ENCODE measurements at regions not wholly inside any gene's neighbourhood (a gene's known extent, or its start where the extent isn't known, plus 50 kb on each side); places are given as distances from the start of the nearest gene placed in this dataset.

GRCh38 chr6:121499666-121500065 lies 64.2 kb downstream of the GJA1 start:
- DNase-seq, result no peak

- DNase-seq, result no peak
Measured at GRCh38 chr6:121503589-121503991, 68.1 kb downstream of the GJA1 start.

DNA sequence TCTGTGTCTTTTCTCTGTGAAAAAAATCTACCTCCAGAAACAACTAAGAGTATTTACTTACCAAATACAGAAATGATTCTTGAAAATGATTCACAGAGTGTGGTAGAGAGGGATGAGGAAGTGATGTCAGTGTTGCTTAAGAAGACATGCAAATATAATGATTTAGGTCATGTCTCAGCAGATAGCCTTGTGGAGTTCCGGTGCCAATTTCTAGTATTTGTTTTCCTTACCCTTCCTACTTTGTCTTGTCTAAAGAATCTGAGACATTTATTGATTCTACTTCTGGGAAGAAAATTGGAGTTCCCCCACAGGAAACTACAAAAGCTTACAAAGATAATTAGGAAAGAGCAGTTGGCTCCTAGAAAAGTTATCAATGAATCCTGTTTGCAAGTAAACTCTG lies 68.8 kb downstream of the GJA1 start:
- DNase-seq, result no peak

DNA sequence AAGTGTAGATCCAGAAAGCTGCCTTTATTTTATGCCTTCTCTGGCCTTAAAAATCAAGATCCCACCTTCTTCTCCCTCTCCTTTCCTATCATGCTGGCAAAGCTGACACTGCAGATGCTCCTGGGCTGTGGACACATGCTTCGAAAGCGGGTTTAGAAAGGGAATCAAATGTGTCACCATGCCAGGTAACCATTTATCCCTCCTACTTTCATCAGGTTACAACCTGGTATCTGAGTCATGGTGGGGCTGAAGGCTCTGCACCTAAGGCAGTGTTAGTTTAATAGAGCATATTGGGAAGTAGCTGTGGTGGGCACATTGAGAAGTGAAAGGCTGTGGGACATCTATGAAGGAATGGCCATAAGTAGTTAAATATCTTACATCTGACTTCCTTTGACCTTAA lies 69.8 kb downstream of the GJA1 start:
- no peak for DNase-seq

DNA sequence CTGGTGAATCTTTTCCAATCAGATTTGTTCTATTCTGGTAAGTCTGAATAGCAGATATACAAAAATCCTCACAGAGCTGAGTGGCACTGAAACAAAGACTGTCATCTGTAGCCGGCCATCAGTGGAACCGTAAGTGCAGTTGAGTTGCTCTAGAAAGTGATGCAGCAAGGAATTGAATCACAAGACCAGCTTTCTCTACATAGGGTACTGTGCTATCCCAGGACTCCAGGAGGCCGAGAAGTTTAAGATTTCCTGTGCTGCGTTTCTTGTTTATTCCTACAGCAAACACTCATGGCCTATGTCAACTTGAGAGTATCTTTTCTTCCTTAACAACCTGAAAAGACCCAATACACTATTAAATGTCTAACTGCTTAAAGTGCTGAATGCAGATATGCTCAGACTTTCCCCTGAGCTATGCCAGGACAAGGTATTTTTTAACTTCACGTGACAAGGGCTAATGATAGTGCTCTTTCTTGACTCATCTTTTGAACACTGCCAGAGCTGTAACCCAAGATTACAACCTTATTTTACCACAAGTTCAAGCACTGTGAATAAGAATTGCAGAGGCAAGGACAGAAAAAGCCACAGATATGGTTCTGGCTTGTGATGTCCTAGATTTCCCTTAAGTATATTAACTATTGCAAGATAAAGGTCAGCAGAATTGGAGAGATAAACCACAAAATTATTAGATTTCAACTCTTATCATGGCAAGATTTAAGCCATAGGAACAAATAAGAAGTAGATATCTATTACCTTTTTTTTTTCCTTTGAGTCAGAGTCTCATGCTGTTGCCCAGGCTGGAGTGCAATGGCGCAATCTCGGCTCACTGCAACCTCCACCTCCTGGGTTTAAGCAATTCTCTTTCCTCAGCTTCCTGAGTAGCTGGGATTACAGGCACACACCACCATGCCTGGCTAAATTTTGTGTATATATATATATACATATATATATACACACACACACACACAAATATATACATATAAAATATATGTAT lies 71.6 kb downstream of the GJA1 start:
- DNase-seq, result no peak

DNA sequence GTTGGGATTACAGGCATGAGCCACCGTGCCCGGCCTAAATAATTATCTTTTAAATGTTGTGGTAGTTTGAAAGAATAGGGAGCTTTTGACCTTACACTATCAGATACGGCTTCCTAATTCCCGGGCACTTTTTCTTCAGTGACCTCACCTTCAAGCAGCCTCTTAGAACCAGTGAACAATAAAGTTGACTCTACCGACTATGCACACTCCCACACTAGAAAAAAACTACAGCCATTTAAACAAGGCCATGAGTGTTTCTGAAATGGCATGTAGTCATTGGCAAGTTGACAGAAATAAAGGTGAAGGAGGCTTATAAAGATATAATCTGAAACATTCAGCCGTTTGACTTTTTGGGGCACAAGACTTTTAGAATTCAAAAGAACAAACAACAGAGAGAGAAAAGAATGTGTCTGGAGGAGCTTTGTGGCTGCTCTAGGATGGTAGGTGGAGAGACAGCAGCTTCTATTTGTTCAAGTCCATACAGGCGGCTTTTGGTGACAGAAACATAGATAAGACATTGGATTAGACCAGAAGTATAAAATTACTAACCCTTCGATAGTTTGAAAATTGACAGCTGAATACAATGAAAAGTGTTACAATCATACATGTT lies 75.2 kb downstream of the GJA1 start:
- DNase-seq, result no peak

DNA sequence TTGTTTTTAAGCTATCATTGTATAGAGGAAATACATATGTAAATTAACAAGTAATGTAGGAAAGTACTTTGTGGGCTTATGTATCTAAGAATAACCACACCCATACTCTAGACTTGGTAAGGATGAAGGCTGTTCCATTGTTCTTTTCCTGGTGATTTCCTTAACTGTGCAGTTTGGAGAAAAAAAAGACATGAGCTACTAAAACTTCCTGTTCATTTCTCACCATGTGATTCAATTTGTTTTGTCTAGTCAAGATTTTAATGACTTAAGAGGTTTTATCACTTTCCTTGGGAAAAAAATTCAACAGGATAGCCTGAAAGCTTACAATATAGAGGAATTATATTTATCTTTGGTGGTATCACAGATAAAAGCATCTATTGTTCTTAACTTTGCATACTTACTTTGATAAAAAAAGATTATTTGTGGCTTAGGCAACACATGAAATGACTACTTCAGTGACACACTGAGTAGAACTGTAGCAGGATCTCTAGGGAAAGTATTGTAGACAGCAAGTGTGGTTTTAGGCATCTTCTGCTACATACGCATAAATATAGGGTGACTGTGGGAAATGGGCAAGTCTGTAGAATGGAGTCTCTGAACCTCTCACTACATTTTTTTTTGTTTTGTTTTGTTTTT lies 80.3 kb downstream of the GJA1 start:
- DNase-seq, result no peak

GRCh38 chr6:121516331-121516730 lies 80.9 kb downstream of the GJA1 start:
- no peak for DNase-seq

GRCh38 chr6:121520337-121521163 lies 85.1 kb downstream of the GJA1 start:
- no peak for DNase-seq

- DNase-seq, result no peak
Measured at GRCh38 chr6:121521164-121521555, 85.7 kb downstream of the GJA1 start.

DNA sequence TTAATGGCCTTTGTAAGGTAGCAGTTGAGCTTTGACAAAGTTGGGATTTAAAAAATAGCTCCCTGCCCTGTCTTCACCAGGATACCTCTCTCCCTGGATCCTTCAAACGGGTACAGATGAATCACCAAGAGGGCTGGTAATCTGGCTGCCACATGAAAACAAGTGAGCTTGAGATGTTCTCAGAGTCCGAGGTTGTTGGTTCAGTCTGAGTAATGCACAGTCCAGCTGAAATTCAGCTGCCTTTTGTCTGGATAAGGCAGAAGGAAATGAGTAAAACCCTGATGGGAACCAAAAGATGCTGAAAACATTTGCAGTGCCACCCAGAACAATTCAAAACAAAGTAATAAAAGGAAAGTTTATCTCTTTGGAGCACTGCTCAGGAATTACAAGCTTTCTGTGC lies 86.8 kb downstream of the GJA1 start:
- DNase-seq, result no peak

DNA sequence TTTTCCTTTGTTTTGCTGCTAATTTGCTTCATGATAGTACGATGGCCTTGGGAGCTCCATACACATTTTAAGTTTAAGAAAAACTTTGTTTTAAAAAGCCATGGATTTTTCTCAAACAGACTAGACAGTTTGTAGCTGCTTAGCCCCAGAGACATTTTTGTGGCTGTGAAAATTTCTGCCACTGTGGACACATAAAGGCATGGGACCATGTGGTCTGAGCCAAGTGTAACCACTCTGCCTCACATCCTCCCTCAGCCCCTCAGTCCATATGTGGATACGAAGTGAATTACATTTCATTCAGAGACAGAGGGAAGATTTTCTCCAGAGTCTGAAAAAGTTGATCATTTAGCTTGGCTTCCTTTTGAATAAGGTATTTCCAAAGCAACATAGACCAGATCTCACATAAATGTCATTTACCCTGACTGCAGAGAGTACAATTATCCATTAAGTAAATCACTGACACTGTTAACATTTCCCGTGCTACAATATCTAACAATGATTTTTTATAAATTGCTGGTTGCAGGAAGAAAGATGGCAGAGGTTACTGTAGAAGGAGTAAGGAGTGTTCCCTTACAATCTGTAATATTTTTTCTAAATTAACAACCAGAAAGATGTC lies 87.4 kb downstream of the GJA1 start:
- DNase-seq, result no peak

GRCh38 chr6:121523628-121524027 lies 88.2 kb downstream of the GJA1 start:
- DNase-seq, result no peak

GRCh38 chr6:121526282-121526681 lies 90.8 kb downstream of the GJA1 start:
- DNase-seq, result no peak

DNA sequence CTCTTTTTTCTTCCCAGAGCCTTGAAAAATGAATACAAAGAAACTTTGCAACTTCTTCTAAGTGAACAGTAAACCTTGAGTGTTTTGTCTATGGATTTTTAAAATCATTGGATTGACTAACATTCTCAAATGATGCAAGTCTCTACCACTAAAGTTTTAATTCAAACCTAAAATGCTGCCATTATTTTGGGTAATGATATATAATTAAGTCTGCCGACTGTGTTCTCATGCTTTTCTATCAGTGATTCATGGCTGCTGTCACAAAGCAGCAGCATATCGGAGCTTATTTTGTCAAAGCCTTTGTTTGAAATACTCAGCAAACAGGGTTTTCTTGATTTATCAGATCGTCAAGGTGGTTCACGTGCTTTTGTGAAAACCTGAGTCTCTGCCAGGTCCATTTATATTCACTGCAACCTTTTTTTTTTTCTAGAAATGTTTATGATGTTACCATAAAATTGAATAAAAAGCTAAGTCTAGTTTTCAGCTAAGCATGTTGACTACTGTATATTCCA lies 96.3 kb downstream of the GJA1 start:
- no peak for DNase-seq

DNA sequence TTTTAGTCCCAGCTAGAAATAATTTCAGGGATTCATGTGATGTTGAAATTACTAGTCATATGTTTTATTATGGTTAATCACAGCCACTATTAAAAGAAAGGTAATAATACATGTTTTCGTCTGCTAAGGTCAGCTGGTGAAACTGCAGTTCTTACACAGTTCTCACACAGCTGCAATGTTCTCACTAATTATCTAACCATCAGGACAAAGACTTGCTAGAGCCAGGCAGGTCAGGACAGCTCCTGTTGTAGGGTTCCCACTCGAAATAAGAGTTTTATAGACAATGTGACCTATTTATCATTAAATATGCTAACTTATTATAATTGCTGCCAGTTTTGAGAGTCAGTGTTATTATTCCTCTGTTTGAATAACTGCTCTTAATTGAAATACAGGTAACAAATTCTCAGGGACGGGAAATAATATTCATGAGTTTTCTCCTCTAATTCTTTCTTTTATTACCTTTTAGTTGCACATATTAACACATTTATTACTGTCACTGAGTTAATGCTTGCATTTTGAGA lies 97.9 kb downstream of the GJA1 start:
- DNase-seq, result no peak

- no peak for DNase-seq
Measured at GRCh38 chr6:121535777-121536176, 100.3 kb downstream of the GJA1 start.

- DNase-seq, result no peak
Measured at GRCh38 chr6:121536345-121536744, 100.9 kb downstream of the GJA1 start.

DNA sequence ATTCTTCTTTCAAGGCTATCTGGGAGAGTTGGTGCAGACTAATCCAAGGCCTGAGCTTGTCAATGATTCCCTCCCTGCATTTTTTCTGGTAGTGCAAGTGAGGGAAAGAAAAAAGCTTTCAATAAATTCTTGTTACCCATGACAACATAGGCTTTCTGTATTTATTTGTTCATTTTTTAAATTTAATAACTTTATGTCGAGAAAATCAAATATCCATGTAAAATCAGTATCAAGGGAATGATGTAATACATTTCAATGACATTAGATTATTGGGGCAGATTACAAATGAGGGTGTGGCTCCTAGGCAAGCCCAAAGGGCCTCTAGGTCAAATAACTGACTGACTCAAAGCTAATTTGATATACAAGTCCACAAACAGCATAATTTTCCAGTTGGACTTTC lies 104.0 kb downstream of the GJA1 start:
- no peak for DNase-seq

DNA sequence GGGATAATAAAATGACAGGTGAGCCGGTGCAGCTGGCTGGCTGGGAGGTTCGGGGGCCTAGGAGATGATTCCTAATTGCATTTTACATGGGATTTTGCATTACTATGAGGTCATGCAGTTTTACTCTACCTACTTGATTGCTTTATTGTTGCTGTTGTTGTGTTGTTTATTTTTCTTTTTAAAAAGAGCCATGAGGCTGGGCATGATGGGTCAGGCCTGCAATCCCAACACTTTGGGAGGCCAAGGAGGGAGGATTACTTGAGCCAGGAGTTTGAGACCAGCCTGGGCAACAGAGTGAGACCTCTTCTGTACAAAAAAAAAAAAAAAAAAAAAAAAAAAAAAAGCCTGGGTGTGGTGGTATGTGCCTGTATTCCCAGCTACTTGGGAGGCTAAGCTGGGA lies 104.8 kb downstream of the GJA1 start:
- DNase-seq, result no peak

- no peak for DNase-seq
Measured at GRCh38 chr6:121544691-121545090, 109.2 kb downstream of the GJA1 start.

DNA sequence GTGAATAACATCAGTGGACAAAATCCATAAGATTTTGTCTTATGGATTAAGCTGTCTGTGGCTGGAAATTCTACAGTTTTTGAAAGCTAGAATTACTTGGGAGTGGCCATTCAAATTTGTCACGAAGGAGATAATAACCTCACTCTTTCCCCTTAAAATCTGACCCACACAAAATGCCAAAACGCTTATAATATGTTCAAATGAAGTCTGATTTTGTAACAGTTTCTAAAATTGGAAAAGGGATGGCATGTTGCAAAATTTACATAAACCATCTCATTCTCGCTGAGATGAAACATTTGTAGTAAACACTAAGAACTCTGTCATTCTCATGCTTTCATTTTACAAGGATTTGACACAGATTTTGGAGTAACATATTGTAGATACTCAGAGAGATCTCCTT lies 112.7 kb downstream of the GJA1 start:
- DNase-seq, result no peak

Measured in NCI-H446 (cell line).